GM23338 (cell line): ENCODE measurements at regions not wholly inside any gene's neighbourhood (a gene's known extent, or its start where the extent isn't known, plus 50 kb on each side); places are given as distances from the start of the nearest gene placed in this dataset.

Source experiments
- CTCF ChIP-seq, 2 experiments: fragments of 200-600 bp in 1 of 2; sonication (generic) in 1 of 2; conservative IDR thresholded peaks; 2 replicates each; pipeline versions ENCODE4 v1.5.1 to v1.6.1; 2016 to 2017; ENCODE audit warnings: antibody characterized with exemption in 2 of 2, low read depth in 2 of 2, mild to moderate bottlenecking in 2 of 2, moderate library complexity in 1 of 2
- EZH2phosphoT487 ChIP-seq: fragments of 200-600 bp; sonication (generic); IDR thresholded peaks from one replicate; pipeline ENCODE4 v1.8.1; 2018; ENCODE audit warnings: antibody characterized with exemption; ENCODE audit not compliant: unreplicated experiment

GRCh38 chrX:10882484-10882883 lies 228.6 kb upstream of the HCCS start:
- TF ChIP-seq CTCF (conservative IDR thresholded peaks at IDR 0.05; ENCODE audit: low read depth in 2 of 2): no peak
- no peak for TF ChIP-seq EZH2phosphoT487
